Smooth muscle cell (in vitro differentiated cells): ENCODE measurements at regions not wholly inside any gene's neighbourhood (a gene's known extent, or its start where the extent isn't known, plus 50 kb on each side); places are given as distances from the start of the nearest gene placed in this dataset.

Experiments
- DNase-seq: peaks from one replicate; lab custom pipeline; 2025; ENCODE audit not compliant: unreplicated experiment; lab: John Stamatoyannopoulos, UW
- H2AFZ ChIP-seq: fragments of 200-600 bp; sonication (generic); 2 replicates; pipeline ENCODE4 v1.6.0; 2016; ENCODE audit warnings: antibody characterized with exemption, low read depth, mild to moderate bottlenecking
- H3F3A ChIP-seq: fragments of 200-600 bp; sonication (generic); 2 replicates; pipeline ENCODE4 v1.6.0; 2017; ENCODE audit warnings: antibody characterized with exemption, low read depth
- H3K27ac ChIP-seq: fragments of 200-600 bp; sonication (generic); 2 replicates; pipeline ENCODE4 v1.5.1; 2016; ENCODE audit warnings: low read depth, mild to moderate bottlenecking
- H3K27me3 ChIP-seq: fragments of 200-600 bp; sonication (generic); 2 replicates; pipeline ENCODE4 v1.6.1; 2016; ENCODE audit warnings: low read depth, mild to moderate bottlenecking
- H3K36me3 ChIP-seq: fragments of 200-600 bp; sonication (generic); 2 replicates; pipeline ENCODE4 v1.5.1; 2016; ENCODE audit warnings: low read depth
- H3K4me1 ChIP-seq: fragments of 200-600 bp; sonication (generic); 2 replicates; pipeline ENCODE4 v1.5.1; 2016; ENCODE audit warnings: low read depth
- H3K4me2 ChIP-seq: fragments of 200-600 bp; sonication (generic); 2 replicates; pipeline ENCODE4 v1.6.0; 2016; ENCODE audit warnings: mild to moderate bottlenecking
- H3K4me3 ChIP-seq: fragments of 200-600 bp; sonication (generic); 2 replicates; pipeline ENCODE4 v1.5.1; 2016; ENCODE audit warnings: mild to moderate bottlenecking
- H3K79me2 ChIP-seq: fragments of 200-600 bp; sonication (generic); 2 replicates; pipeline ENCODE4 v1.6.0; 2016; ENCODE audit warnings: low read depth, mild to moderate bottlenecking
- H3K9ac ChIP-seq: fragments of 200-600 bp; sonication (generic); 2 replicates; pipeline ENCODE4 v1.6.0; 2016; ENCODE audit warnings: low read depth
- H3K9me3 ChIP-seq: fragments of 200-600 bp; sonication (generic); replicated peaks from 2 replicates; pipeline ENCODE4 v1.5.1; 2016; ENCODE audit warnings: low read depth
- H4K20me1 ChIP-seq: fragments of 200-600 bp; sonication (generic); 2 replicates; pipeline ENCODE4 v1.6.0; 2016; ENCODE audit warnings: low read depth
- WGBS: methylation state at CpG from one replicate; pipeline ENCODE4 v1.1.7; 2016; ENCODE audit warnings: low lambda C conversion rate; 5-methylcytosine and 5-hydroxymethylcytosine counted together
- TF ChIP-seq, protein P1 (sequence below): fragments of 200-600 bp; sonication (generic); IDR thresholded peaks from 2 replicates; pipeline ENCODE4 v1.5.1; 2017; ENCODE audit warnings: borderline replicate concordance, mild to moderate bottlenecking, antibody characterized with exemption; ENCODE audit not compliant: insufficient read depth, poor library complexity, severe bottlenecking

DNA sequence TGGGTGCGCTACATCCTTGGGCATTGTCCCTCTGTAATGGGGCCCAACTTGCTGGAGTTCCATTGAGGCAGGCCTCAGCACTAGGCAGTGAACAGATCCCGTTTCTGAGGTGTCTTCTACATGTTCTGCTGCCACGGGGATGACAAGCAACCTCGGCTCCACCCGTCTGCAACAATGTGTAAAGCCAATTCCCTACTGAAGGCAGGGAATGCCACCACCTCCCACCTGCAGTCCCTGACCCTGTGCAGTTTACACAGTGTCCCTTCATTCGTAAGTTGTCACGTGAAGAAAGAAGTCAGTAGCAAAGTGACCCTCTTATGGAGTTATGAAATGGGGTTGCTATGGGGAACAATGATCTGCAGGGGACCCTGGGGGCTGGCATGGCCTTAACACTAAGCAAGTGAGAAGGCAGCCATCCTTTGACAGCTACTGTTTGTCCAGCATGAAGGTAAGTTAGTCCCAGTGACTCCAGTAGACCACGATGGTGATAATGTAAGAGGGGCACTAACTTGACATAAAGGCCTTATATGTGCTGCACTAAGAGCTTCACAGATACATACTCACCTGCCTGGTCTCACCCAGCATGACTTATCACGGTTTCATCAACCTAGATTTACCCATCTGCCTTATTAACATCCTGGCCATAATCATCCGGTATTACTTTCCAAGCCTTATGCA lies 130.6 kb upstream of the ZSWIM2 start:
- no peaks in the 10 kb centered on the region for H3K27me3 ChIP-seq
- TF ChIP-seq, protein P1, sequence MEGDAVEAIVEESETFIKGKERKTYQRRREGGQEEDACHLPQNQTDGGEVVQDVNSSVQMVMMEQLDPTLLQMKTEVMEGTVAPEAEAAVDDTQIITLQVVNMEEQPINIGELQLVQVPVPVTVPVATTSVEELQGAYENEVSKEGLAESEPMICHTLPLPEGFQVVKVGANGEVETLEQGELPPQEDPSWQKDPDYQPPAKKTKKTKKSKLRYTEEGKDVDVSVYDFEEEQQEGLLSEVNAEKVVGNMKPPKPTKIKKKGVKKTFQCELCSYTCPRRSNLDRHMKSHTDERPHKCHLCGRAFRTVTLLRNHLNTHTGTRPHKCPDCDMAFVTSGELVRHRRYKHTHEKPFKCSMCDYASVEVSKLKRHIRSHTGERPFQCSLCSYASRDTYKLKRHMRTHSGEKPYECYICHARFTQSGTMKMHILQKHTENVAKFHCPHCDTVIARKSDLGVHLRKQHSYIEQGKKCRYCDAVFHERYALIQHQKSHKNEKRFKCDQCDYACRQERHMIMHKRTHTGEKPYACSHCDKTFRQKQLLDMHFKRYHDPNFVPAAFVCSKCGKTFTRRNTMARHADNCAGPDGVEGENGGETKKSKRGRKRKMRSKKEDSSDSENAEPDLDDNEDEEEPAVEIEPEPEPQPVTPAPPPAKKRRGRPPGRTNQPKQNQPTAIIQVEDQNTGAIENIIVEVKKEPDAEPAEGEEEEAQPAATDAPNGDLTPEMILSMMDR, result no peak
- H3K9me3 ChIP-seq, result no peaks in the 10 kb centered on the region
- H3K9ac ChIP-seq, result no peak overlapping the region
- no peaks in the 10 kb centered on the region for H3K36me3 ChIP-seq
- DNase-seq, result no peak
- no peak overlapping the region for H3K4me3 ChIP-seq
- no peaks in the 10 kb centered on the region for H3K4me1 ChIP-seq
- H3K27ac ChIP-seq, result no peak overlapping the region
- no peak overlapping the region for H2AFZ ChIP-seq
- no peaks in the 10 kb centered on the region for H3F3A ChIP-seq
- no peak overlapping the region for H3K4me2 ChIP-seq
- H3K79me2 ChIP-seq, result no peaks in the 10 kb centered on the region
- 91% methylated on average over 10 of the region's 10 CpGs for WGBS
- H4K20me1 ChIP-seq, result no peaks in the 10 kb centered on the region

DNA sequence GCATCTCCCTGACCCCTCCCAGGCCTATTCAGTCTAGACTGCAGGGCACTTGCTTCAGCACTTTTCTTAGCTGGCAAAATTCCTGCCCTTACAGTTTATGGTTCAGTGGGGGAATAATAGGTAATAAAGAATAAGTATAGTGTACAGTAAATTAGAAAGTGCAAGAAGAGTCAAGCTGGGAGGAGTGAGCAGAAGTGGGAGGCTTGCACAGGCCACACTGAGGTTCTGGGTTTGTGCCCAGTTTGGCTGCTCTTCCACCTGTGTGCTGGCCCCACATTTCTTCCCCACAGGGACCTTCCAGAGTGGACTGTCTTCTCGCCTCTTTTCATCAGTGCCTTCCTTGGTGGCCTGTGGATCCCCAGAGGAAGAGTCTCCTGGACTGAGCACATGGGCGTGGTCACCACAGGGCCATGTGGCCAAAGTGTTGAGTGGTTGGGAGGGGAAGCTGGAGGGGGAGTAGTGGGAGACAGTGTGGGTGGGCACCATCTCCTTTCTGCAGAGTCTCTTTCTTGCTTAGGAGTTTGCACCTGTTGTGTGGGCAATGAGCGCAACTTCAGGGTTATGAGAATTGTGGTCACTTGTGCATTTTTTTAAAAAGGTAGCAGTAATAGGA lies 128.6 kb upstream of the ZSWIM2 start:
- Histone ChIP-seq H3K9ac (no peak overlapping the region), H3K27me3 (no peaks in the 10 kb centered on the region), H2AFZ (no peak overlapping the region), H4K20me1 (no peaks in the 10 kb centered on the region), H3K4me2 (no peak overlapping the region), H3K4me3 (no peak overlapping the region), H3F3A (no peaks in the 10 kb centered on the region), H3K79me2 (no peaks in the 10 kb centered on the region), H3K9me3 (no peaks in the 10 kb centered on the region), H3K27ac (no peak overlapping the region), H3K36me3 (no peaks in the 10 kb centered on the region), H3K4me1 (no peaks in the 10 kb centered on the region)
- no peak for DNase-seq
- 91% methylated on average over 3 of the region's 3 CpGs for WGBS
- TF ChIP-seq, protein P1, result no peak

DNA sequence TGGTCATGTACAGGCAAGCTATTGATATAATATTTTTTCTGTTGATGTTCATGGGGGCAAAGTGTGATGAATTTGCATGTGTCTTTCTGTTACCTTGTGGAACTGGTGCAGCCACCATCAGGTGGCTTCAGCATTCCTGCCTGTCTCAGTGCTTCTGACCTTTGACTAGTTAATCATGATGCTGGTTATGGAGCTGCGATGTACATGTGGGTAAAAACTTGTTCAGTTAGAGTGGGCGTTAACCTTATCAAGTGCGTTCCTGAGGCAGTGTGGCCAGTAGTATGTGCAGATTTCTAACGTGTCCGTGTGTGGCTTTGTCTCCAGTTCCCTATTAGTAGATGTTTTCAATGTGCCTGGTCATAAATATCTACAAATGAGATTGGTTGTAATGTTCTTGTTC lies 127.4 kb upstream of the ZSWIM2 start:
- H3K27ac ChIP-seq, result no peak overlapping the region
- H3K79me2 ChIP-seq, result no peaks in the 10 kb centered on the region
- H3K27me3 ChIP-seq, result no peaks in the 10 kb centered on the region
- TF ChIP-seq, protein P1, result no peak
- no peaks in the 10 kb centered on the region for H3K4me1 ChIP-seq
- no peaks in the 10 kb centered on the region for H3F3A ChIP-seq
- H3K4me3 ChIP-seq, result no peak overlapping the region
- H3K4me2 ChIP-seq, result no peak overlapping the region
- no peak for DNase-seq
- no peaks in the 10 kb centered on the region for H3K9me3 ChIP-seq
- H2AFZ ChIP-seq, result no peak overlapping the region
- H4K20me1 ChIP-seq, result no peaks in the 10 kb centered on the region
- no peaks in the 10 kb centered on the region for H3K36me3 ChIP-seq
- WGBS, result 86% methylated on average over 5 of the region's 5 CpGs
- no peak overlapping the region for H3K9ac ChIP-seq

DNA sequence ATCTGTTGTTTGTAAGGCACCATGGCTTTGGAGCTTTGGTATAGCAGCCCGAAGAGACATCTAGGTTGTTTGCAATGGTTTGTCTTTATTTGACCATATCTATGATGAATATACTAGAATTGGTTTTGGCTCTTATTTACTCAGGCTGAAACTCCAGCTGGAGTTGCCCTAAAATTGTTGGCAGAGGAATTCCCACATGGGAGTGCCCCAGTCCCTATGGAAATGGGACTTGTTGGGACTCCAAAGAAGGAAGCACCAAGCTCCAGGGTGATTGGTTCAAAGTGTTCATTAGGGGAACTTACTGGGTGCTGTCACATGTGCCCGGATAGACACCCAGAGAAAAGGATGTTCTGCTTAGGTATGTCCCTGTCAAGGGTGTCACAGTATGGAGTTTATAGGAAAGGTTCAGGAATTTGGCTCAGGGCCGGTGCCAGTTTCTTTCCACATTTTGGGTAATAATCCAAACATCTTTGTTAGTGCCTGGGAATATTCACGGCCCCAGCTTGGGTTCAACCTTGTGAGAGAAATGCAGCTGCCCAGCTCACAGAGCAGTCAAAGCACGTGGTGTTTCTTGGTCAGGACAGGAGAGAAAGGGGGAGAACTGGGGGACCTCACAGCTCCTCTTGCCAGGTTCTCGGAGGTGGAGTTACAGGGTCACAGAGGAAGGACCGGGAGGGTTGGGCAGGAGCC lies 123.5 kb upstream of the ZSWIM2 start:
- no peaks in the 10 kb centered on the region for H3K79me2 ChIP-seq
- no peak overlapping the region for H3K9ac ChIP-seq
- TF ChIP-seq, protein P1, result no peak
- H4K20me1 ChIP-seq, result no peaks in the 10 kb centered on the region
- H2AFZ ChIP-seq, result no peak overlapping the region
- H3F3A ChIP-seq, result no peaks in the 10 kb centered on the region
- no peak overlapping the region for H3K4me3 ChIP-seq
- H3K4me2 ChIP-seq, result no peak overlapping the region
- H3K4me1 ChIP-seq, result no peaks in the 10 kb centered on the region
- no peaks in the 10 kb centered on the region for H3K9me3 ChIP-seq
- DNase-seq, result no peak
- no peaks in the 10 kb centered on the region for H3K27me3 ChIP-seq
- 91% methylated on average over 7 of the region's 7 CpGs for WGBS
- H3K27ac ChIP-seq, result no peak overlapping the region
- H3K36me3 ChIP-seq, result no peaks in the 10 kb centered on the region
